ENCODE measurements at regions not wholly inside any gene's neighbourhood (a gene's known extent, or its start where the extent isn't known, plus 50 kb on each side); places are given as distances from the start of the nearest gene placed in this dataset.

DNA sequence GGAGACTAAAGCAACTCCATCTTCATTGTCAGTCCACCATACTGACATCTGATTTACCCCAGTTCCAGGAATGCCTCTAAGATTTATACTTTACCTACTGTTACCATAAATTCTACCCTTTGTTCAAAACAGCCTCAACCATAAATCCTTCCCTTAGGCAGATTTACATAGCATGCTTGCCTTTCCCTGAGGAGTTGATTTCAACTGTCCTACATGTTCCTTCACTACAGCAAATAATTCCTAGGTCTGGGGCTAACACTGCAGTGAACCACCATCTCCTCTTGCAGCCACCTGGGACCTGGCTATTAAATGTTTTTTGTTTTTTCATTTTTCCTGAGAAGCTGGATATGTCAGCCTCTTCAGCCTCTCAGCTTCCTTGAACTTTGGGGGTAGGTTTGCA, 166.9 kb upstream of the PDE4D start:
- Histone ChIP-seq H3K4me1 (ENCODE audit: control insufficient read depth, insufficient read depth, low read length) (no peaks in the 10 kb centered on the region), H3K9ac (ENCODE audit: control insufficient read depth, insufficient read depth, low read length) (no peak overlapping the region), H3K9me3 (replicated peaks; ENCODE audit: control insufficient read depth, insufficient read depth, low read length) (no peaks in the 10 kb centered on the region), H3K4me3 (no peak overlapping the region), H3K4me2 (ENCODE audit: control insufficient read depth, insufficient read depth) (no peak overlapping the region), H3K27me3 (replicated peaks in 1 of 2; ENCODE audit: control insufficient read depth in 2 of 2, insufficient read depth in 2 of 2, low read length in 1 of 2) (no peaks in the 10 kb centered on the region), H3K79me2 (ENCODE audit: control insufficient read depth, insufficient read depth, low read length) (no peaks in the 10 kb centered on the region), H3K27ac (ENCODE audit: control insufficient read depth, insufficient read depth) (no peak overlapping the region), H4K20me1 (ENCODE audit: control insufficient read depth, insufficient read depth) (no peaks in the 10 kb centered on the region), H3K36me3 (ENCODE audit: control insufficient read depth in 2 of 2, insufficient read depth in 2 of 2, low read length in 1 of 2) (no peaks in the 10 kb centered on the region), H2AFZ (ENCODE audit: control insufficient read depth, low read depth, low read length) (no peak overlapping the region)
- ChIA-PET CTCF (interaction anchor here (1.3 to 1.5 kb wide), 2 partner anchors 19 to 227 kb away, joined by 3 read pairs; no protein-coding TSS in a partner anchor), RAD21 (ENCODE audit: unreplicated experiment) (no interaction called here), POLR2A (no interaction called here), SMC1A (ENCODE audit: uncharacterized antibody, unreplicated experiment) (no interaction called here)
- no peak for FAIRE-seq
- no TSS peak for BruUV-seq (replicated peaks)
- no peak for DNase-seq (ENCODE audit: low read depth, low spot score)
- intact Hi-C loops (cut with micrococcal nuclease; ENCODE audit: unreplicated experiment) (no loop called here), in situ Hi-C loops (cut with MboI) (no loop called here)
- ATAC-seq: no peak
- TF ChIP-seq CHD2 (IDR thresholded peaks at IDR 0.05; ENCODE audit: borderline replicate concordance, low read depth, low read length) (no peak), NRF1 (conservative IDR thresholded peaks at IDR 0.05; ENCODE audit: low read depth, low read length) (no peak), BMI1 (IDR thresholded peaks at IDR 0.05; ENCODE audit: borderline replicate concordance) (no peak), HDAC2 (IDR thresholded peaks at IDR 0.05) (no peak), EP300 (IDR thresholded peaks at IDR 0.05; ENCODE audit: borderline replicate concordance in 1 of 2, control insufficient read depth in 1 of 2, low read depth in 2 of 2, low read length in 2 of 2) (no peak), FOXK2 (IDR thresholded peaks at IDR 0.05) (no peak), MEF2B (IDR thresholded peaks at IDR 0.05; ENCODE audit: partially characterized antibody, poor library complexity, severe bottlenecking) (no peak), IRF4 (IDR thresholded peaks at IDR 0.05; ENCODE audit: low read depth, low read length) (no peak), CUX1 (IDR thresholded peaks at IDR 0.05; ENCODE audit: insufficient replicate concordance, low read depth, low read length) (no peak), ZBED1 (IDR thresholded peaks at IDR 0.05; ENCODE audit: borderline replicate concordance) (no peak), WRNIP1 (IDR thresholded peaks at IDR 0.05; ENCODE audit: borderline replicate concordance, low read depth, low read length) (no peak), ESRRA (IDR thresholded peaks at IDR 0.05; ENCODE audit: low read length) (no peak)
- TF ChIP-seq, protein P1, sequence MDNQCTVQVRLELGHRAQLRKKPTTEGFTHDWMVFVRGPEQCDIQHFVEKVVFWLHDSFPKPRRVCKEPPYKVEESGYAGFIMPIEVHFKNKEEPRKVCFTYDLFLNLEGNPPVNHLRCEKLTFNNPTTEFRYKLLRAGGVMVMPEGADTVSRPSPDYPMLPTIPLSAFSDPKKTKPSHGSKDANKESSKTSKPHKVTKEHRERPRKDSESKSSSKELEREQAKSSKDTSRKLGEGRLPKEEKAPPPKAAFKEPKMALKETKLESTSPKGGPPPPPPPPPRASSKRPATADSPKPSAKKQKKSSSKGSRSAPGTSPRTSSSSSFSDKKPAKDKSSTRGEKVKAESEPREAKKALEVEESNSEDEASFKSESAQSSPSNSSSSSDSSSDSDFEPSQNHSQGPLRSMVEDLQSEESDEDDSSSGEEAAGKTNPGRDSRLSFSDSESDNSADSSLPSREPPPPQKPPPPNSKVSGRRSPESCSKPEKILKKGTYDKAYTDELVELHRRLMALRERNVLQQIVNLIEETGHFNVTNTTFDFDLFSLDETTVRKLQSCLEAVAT (IDR thresholded peaks at IDR 0.05): no peak
